H1 (cell line): ENCODE measurements at regions not wholly inside any gene's neighbourhood (a gene's known extent, or its start where the extent isn't known, plus 50 kb on each side); places are given as distances from the start of the nearest gene placed in this dataset.

Experiments used
- CHD2 ChIP-seq: IDR thresholded peaks from 2 replicates; pipeline ENCODE4 v1.6.1; 2012; ENCODE audit warnings: low read length, improper control_type of control experiment
- CHD7 ChIP-seq: fragments of 300-600 bp; sonication (generic); IDR thresholded peaks from 2 replicates; pipeline ENCODE4 v1.7.1; 2012; ENCODE audit warnings: low read length, moderate library complexity, mild to moderate bottlenecking, inconsistent platforms; ENCODE audit not compliant: insufficient replicate concordance
- POLR2A ChIP-seq, 2 experiments: IDR thresholded peaks; 1 replicate in 1 of 2; 2 replicates in 1 of 2; pipeline ENCODE4 v1.6.1; 2011; ENCODE audit warnings: low read depth in 2 of 2, low read length in 2 of 2, mild to moderate bottlenecking in 2 of 2; ENCODE audit errors: control extremely low read depth in 1 of 2
- RNF2 ChIP-seq: fragments of 200-900, 300-1000 bp; sonication (generic); IDR thresholded peaks from 2 replicates; pipeline ENCODE4 v1.7.1; 2016; ENCODE audit warnings: borderline replicate concordance, low read depth, mild to moderate bottlenecking, antibody characterized with exemption, low read length; ENCODE audit not compliant: poor library complexity, severe bottlenecking; ENCODE audit errors: missing control alignments
- TBP ChIP-seq: IDR thresholded peaks from 2 replicates; pipeline ENCODE4 v1.6.1; 2011; ENCODE audit warnings: low read depth, low read length, improper control_type of control experiment

- no peak for TF ChIP-seq CHD7
- TF ChIP-seq TBP, result no peak
- TF ChIP-seq CHD2, result no peak
- TF ChIP-seq RNF2, result no peak
- TF ChIP-seq POLR2A (IDR thresholded peaks at IDR 0.05; ENCODE audit: control extremely low read depth in 1 of 2, low read depth in 2 of 2, low read length in 2 of 2), result no peak
These were observed 195.8 kb downstream of the MTX2 start (continued) for GRCh38 chr2:176464886-176465564.
